PC-9 (cell line): ENCODE measurements at regions not wholly inside any gene's neighbourhood (a gene's known extent, or its start where the extent isn't known, plus 50 kb on each side); places are given as distances from the start of the nearest gene placed in this dataset.
"Not testable (repeated sequence)": the region's sequence is repeated elsewhere in the genome, so short reads cannot be mapped to it uniquely, and the experiment has no call there.

Experiments used
- CTCF ChIP-seq: fragments of 200-600 bp; sonication (generic); conservative IDR thresholded peaks from 2 replicates; pipeline ENCODE4 v1.6.1; 2017; ENCODE audit warnings: mixed run types, antibody characterized with exemption, mild to moderate bottlenecking, moderate library complexity
- EZH2 ChIP-seq: fragments of 200-600 bp; sonication (generic); IDR thresholded peaks from 2 replicates; pipeline ENCODE4 v1.8.0; 2017; ENCODE audit warnings: antibody characterized with exemption, low read depth

- not testable (repeated sequence) for TF ChIP-seq CTCF, EZH2
Observed at GRCh38 chr3:162731961-162732360, 1235.4 kb downstream of the OTOL1 start.
